Lower lobe of right lung (tissue), 2 donors: ENCODE measurements at regions not wholly inside any gene's neighbourhood (a gene's known extent, or its start where the extent isn't known, plus 50 kb on each side); places are given as distances from the start of the nearest gene placed in this dataset.
"Not testable (repeated sequence)": the region's sequence is repeated elsewhere in the genome, so short reads cannot be mapped to it uniquely, and the experiment has no call there.

Source experiments
- ATAC-seq, 2 donors: fragments of 200-7000 bp; cut with Tn5 transposase; one replicate each; pipeline ENCODE4 v1.9.1; 2020 to 2022; ENCODE audit warnings: mild to moderate bottlenecking in 2 of 2, moderate library complexity in 2 of 2
- DNase-seq: peaks from one replicate; pipeline ENCODE4 v3.0.0-alpha.2; 2020
- H3K27ac ChIP-seq: fragments of 200-600 bp; one replicate; pipeline ENCODE4 v1.8.0; 2022
- H3K27me3 ChIP-seq: fragments of 200-600 bp; one replicate; pipeline ENCODE4 v1.8.0; 2022; ENCODE audit warnings: low read depth
- H3K36me3 ChIP-seq: fragments of 200-600 bp; one replicate; pipeline ENCODE4 v1.8.0; 2022; ENCODE audit warnings: mild to moderate bottlenecking
- H3K4me1 ChIP-seq: fragments of 200-600 bp; one replicate; pipeline ENCODE4 v1.8.0; 2022
- H3K4me3 ChIP-seq: fragments of 200-600 bp; one replicate; pipeline ENCODE4 v1.8.0; 2022; ENCODE audit warnings: mild to moderate bottlenecking
- H3K9me3 ChIP-seq: fragments of 200-600 bp; one replicate; pipeline ENCODE4 v1.8.0; 2022
- intact Hi-C: fragments of 100-400 bp; cut with DNase I; formaldehyde crosslinking; loops from one replicate; pipeline ENCODE4 v1.11.0; 2022
- TF ChIP-seq, protein P1 (sequence below): fragments of 200-600 bp; IDR thresholded peaks from one replicate; pipeline ENCODE4 v1.8.0; 2022; ENCODE audit warnings: antibody characterized with exemption, mild to moderate bottlenecking
- donor health status: DM: no; HTN: yes; CAD: no; lungs with severe emphysema.

DNA sequence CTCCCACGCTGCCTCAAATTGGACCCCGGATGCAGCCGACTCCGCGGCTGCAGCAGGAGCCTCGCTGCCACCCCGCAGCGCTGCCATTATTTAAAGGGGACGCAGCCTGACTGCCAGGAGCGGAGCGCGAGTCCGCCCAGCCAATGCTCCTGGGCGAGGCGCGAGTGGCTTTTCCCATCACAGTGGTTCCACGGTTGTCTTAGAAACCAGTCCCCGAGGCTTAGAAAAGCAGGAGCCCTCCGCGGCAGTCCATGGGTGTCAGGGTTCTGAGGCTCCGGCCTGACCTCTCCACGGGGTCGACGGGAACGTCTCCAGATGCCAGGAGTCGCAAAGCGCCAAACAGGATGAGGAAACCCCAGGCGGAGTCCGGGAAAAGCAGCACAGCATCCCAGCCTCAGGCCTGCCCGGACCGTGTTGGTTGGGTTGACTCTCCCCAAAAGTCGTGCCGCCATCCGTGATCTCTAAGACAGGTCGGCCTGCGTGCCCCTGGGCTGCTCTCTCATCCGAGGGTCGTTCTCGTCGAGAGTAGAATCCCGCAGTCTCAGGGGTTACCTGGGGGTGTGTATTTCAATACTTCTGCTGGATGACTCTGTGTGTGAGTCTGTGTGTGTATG lies 975.8 kb upstream of the DEFB115 start:
- Histone ChIP-seq H3K9me3 (no peaks in the 10 kb centered on the region), H3K27ac (no peak overlapping the region), H3K27me3 (no peaks in the 10 kb centered on the region), H3K4me3 (no peak overlapping the region), H3K4me1 (no peaks in the 10 kb centered on the region), H3K36me3 (no peaks in the 10 kb centered on the region)
- intact Hi-C loops = no loop called here
- DNase-seq (no peak), ATAC-seq (no peak)
- TF ChIP-seq, protein P1, sequence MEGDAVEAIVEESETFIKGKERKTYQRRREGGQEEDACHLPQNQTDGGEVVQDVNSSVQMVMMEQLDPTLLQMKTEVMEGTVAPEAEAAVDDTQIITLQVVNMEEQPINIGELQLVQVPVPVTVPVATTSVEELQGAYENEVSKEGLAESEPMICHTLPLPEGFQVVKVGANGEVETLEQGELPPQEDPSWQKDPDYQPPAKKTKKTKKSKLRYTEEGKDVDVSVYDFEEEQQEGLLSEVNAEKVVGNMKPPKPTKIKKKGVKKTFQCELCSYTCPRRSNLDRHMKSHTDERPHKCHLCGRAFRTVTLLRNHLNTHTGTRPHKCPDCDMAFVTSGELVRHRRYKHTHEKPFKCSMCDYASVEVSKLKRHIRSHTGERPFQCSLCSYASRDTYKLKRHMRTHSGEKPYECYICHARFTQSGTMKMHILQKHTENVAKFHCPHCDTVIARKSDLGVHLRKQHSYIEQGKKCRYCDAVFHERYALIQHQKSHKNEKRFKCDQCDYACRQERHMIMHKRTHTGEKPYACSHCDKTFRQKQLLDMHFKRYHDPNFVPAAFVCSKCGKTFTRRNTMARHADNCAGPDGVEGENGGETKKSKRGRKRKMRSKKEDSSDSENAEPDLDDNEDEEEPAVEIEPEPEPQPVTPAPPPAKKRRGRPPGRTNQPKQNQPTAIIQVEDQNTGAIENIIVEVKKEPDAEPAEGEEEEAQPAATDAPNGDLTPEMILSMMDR = no peak

DNA sequence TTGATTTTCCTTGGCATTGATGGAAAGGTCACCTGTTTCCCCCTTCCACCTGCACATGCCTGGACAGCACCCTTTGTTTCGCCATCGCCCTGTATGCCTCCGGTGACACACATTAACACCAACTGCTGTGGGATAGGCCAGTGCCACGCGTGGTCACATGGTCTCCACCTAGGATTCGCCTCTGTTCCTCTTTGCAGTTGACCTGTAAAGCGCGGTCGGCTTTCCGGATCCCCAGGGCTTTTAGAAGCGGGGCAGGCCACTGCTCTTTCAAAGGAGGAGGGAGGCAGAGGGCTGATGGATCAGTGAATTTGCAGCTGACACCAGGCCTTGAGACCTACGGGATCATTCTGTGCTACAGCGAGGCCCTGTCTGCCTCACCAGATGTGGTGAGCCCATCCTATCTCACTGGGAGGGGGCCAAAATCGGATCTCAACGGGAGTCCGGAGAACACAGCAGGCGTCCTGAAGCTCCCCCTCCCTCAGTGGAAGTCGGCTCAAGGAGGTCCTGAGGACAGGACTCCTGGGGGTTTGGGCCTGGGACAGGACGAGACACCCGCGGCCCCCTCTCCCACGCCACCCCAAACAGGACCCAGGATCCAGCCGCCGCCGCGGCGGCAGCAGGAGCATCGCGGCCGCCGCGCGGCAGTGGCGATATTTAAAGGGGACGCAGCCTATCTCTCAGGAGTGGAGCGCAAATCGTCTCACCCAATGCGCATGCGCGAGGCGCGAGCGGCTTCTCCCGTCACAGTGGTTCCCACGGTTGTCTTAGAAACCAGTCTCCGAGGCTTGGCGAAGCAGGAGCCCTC lies 973.8 kb upstream of the DEFB115 start:
- ATAC-seq (peak in 1 of 2 donors; percentile 13), DNase-seq (peak; percentile 79)
- H3K36me3 ChIP-seq, H3K4me1 ChIP-seq, H3K27me3 ChIP-seq, intact Hi-C loops, H3K9me3 ChIP-seq: not testable (repeated sequence)
- H3K27ac ChIP-seq = peak overlapping the region; percentile 36
- H3K4me3 ChIP-seq = peak overlapping the region; percentile 53

DNA sequence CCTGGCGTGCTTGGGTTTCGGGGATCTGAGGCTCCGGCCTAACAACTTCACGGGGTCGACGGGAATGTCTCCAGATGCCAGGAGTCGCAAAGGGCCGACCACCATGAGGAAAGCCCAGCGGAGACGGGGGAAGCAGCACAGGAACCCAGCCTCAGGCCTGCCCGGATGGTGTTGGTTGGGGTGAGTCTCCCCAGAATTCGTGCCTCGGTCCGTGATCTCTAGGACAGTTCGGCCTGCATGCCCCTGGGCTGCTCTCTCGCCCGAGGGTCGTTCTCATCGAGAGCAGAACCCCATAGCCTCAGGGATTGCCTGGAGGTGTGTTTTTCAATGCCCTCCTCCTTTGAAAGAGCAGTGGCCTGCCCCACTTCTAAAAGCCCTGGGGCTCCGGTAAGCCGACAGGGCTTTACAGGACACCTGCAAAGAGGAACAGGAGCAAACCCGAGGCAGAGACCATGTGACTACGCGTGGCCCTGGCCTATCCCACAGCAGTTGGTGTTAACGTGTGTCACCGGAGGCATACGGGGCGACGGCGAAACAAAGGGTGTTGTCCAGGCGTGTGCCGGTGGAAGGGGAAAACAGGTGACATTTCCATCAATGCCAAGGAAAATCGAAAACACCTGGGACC lies 973.1 kb upstream of the DEFB115 start:
- no peaks in the 10 kb centered on the region for H3K36me3 ChIP-seq
- no peak for ATAC-seq
- H3K27me3 ChIP-seq = no peaks in the 10 kb centered on the region
- no peaks in the 10 kb centered on the region for H3K4me1 ChIP-seq
- TF ChIP-seq, protein P1 = no peak
- H3K9me3 ChIP-seq = no peaks in the 10 kb centered on the region
- no peak for DNase-seq
- H3K4me3 ChIP-seq = peak overlapping the region; percentile 53
- intact Hi-C loops = no loop called here
- H3K27ac ChIP-seq = no peak overlapping the region

DNA sequence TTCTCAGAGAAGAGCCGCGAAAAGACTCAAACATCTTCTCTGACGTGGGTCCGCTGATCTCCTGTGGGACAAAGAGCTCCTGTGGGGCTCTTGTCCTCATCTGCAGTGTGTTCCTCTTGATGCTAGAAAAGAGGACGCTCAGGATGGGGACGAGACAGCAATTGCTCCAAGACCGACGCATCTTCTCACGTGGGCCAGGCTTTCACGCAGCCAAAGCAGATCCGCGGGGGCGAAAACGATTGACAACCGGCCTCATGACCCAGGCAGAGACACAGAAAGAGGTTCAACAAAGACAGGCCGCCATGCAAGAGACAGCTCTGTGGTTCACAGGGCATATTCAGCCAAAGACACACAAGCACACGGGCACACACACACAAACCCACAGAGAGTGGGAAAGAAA lies 971.8 kb upstream of the DEFB115 start:
- intact Hi-C loops = no loop called here

DNA sequence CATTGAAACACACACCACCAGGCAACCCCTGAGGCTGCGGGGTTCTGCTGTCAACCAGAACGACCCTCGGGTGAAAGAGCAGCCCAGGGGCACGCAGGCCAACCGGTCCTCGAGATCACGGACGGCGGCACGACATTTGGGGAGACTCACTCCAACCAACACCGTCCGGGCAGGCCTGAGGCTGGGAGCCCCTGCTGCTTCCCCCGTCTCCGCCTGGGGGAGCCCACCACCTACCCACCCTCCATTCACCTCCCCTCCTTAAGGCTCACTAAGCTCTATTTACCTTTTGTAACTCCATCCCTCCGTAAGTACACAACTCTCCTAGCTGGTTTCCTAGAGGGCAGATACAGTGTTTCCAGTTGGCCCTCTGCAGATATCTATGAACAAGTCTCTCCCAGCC lies 971.3 kb upstream of the DEFB115 start:
- TF ChIP-seq, protein P1 = no peak
- H3K27me3 ChIP-seq = no peaks in the 10 kb centered on the region
- H3K27ac ChIP-seq = no peak overlapping the region
- intact Hi-C loops = no loop called here
- no peaks in the 10 kb centered on the region for H3K36me3 ChIP-seq
- no peaks in the 10 kb centered on the region for H3K9me3 ChIP-seq
- ATAC-seq (no peak), DNase-seq (no peak)
- H3K4me1 ChIP-seq = no peaks in the 10 kb centered on the region
- H3K4me3 ChIP-seq = no peak overlapping the region

More for the DNA sequence above, 971.8 kb upstream of the DEFB115 start:
- Histone ChIP-seq H3K27ac (no peak overlapping the region), H3K9me3 (no peaks in the 10 kb centered on the region), H3K4me3 (no peak overlapping the region), H3K27me3 (no peaks in the 10 kb centered on the region), H3K36me3 (no peaks in the 10 kb centered on the region), H3K4me1 (no peaks in the 10 kb centered on the region)
- ATAC-seq = no peak
- TF ChIP-seq, protein P1 = no peak
- DNase-seq = no peak

DNA sequence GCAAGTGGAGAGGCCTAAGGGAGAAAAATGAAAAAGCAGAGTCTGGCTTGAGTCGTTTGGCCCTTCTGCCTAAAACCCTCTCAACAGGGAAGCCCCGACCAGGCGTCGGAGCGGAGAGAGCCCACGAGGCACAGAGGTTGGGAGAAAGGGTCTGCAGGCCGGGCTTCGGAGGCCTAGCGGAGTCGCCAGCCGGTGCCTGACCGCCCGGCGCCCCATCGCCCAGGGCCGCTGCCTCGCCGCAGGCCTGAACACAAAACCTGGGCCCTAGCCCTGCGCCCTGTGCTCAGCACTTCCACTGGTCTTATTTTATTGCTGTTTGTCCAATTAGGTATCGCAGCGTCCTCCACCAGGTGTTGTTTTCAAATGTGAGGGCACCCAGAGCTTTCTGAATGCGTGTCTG lies 970.0 kb upstream of the DEFB115 start:
- H3K27ac ChIP-seq, DNase-seq, H3K36me3 ChIP-seq, H3K9me3 ChIP-seq, H3K4me3 ChIP-seq, ATAC-seq, H3K27me3 ChIP-seq, H3K4me1 ChIP-seq, intact Hi-C loops: not testable (repeated sequence)
